Heart left ventricle (tissue), 13 donors: ENCODE measurements at regions not wholly inside any gene's neighbourhood (a gene's known extent, or its start where the extent isn't known, plus 50 kb on each side); places are given as distances from the start of the nearest gene placed in this dataset.

ENCODE experiments used
- CTCF ChIP-seq, 12 donors: fragments of 200-600 bp; sonication (generic) in 4 of 12; IDR thresholded peaks; one replicate each; pipeline versions ENCODE4 v1.5.0 to v1.8.0; 2018 to 2022; ENCODE audit warnings: antibody characterized with exemption in 12 of 12, mild to moderate bottlenecking in 5 of 12
- POLR2A ChIP-seq, 2 donors: fragments of 450-650 bp; IDR thresholded peaks; one replicate each; pipeline ENCODE4 v1.6.1; 2017; ENCODE audit warnings: antibody characterized with exemption in 2 of 2, mild to moderate bottlenecking in 2 of 2, moderate library complexity in 2 of 2
- donor health status: ischemic (EF 13 %, LVEDD 7.1; RV severe dilation, severe dysfunction).
- donor health status: DM: no; HTN: yes; CAD: no.
- donor health status: DM: no; HTN: no; CAD: no.
- donor health status: ischemic (EF 25% LVEDD 6.9; RV normal size, moderate dysfunction).
- donor health status: ischemic (EF 25% LVEDD 5.7; RV mildly dilated, moderate dysfunction).
- donor health status: ischemic (EF 35%, LVEDD 5.7; RV mildly dilated, moderate dysfunction).
- donor health status: nonischemic (EF 11% LVEDD 7.7; RV severe dilation, severe dysfunction).
- donor health status: DM: yes; HTN: yes; CAD: no.
- donor health status: PGD.
- donor health status: ischemic (EF 29% LVEDD 5.4; RV normal size, mild dysfunction).
- donor health status: nonischemic (EF 23%, LVEDD 6.1; RV moderate dilation, normal function).

GRCh38 chr13:111005364-111005763, 90.5 kb upstream of the ANKRD10 start:
- TF ChIP-seq CTCF (IDR thresholded peaks at IDR 0.05) (no peak), POLR2A (IDR thresholded peaks at IDR 0.05) (no peak)
